ENCODE measurements at regions not wholly inside any gene's neighbourhood (a gene's known extent, or its start where the extent isn't known, plus 50 kb on each side); places are given as distances from the start of the nearest gene placed in this dataset.
A peak's percentile ranks its signal among the peaks of the same experiment; 100 is the strongest.

- Histone ChIP-seq H3K4me3 (replicated peaks; ENCODE audit: insufficient read depth, low read length) (no peak overlapping the region), H3K27me3 (ENCODE audit: insufficient read depth, poor library complexity, severe bottlenecking) (no peaks in the 10 kb centered on the region)
- TF ChIP-seq GABPA (IDR thresholded peaks at IDR 0.05; ENCODE audit: low read depth) (no peak), CTCF (IDR thresholded peaks at IDR 0.05; ENCODE audit: insufficient read depth, low read length) (no peak), POLR2AphosphoS5 (IDR thresholded peaks at IDR 0.05; ENCODE audit: low read depth) (no peak), SPI1 (IDR thresholded peaks at IDR 0.05; ENCODE audit: borderline replicate concordance, low read depth) (no peak), REST (IDR thresholded peaks at IDR 0.05; ENCODE audit: insufficient replicate concordance, low read depth) (no peak)
These were observed 212.4 kb upstream of the USP25 start for GRCh38 chr21:15517394-15517793.

GRCh38 chr21:15520811-15521643, 208.8 kb upstream of the USP25 start:
- DNase-seq (ENCODE audit: low read depth in 1 of 2, low spot score in 1 of 2): peak in 1 of 2 experiments; percentile 9
- Histone ChIP-seq H3K4me3 (replicated peaks; ENCODE audit: insufficient read depth, low read length) (no peak overlapping the region), H3K27me3 (ENCODE audit: insufficient read depth, poor library complexity, severe bottlenecking) (no peaks in the 10 kb centered on the region), H3K27ac (replicated peaks) (no peak overlapping the region)
- TF ChIP-seq CTCF (IDR thresholded peaks at IDR 0.05; ENCODE audit: insufficient read depth, low read length) (no peak), SPI1 (IDR thresholded peaks at IDR 0.05; ENCODE audit: borderline replicate concordance, low read depth) (peak; percentile 68; the same call in 1 of the 2 replicates), POLR2AphosphoS5 (IDR thresholded peaks at IDR 0.05; ENCODE audit: low read depth) (no peak), GABPA (IDR thresholded peaks at IDR 0.05; ENCODE audit: low read depth) (no peak), REST (IDR thresholded peaks at IDR 0.05; ENCODE audit: insufficient replicate concordance, low read depth) (no peak)

More at GRCh38 chr21:15517394-15517793, 212.4 kb upstream of the USP25 start:
- DNase-seq (ENCODE audit: low read depth in 1 of 2, low spot score in 1 of 2): no peak
- H3K27ac ChIP-seq (replicated peaks): no peak overlapping the region

GRCh38 chr21:15521644-15522001, 208.2 kb upstream of the USP25 start:
- TF ChIP-seq REST (IDR thresholded peaks at IDR 0.05; ENCODE audit: insufficient replicate concordance, low read depth): no peak
- TF ChIP-seq POLR2AphosphoS5 (IDR thresholded peaks at IDR 0.05; ENCODE audit: low read depth): no peak
- H3K27ac ChIP-seq (replicated peaks): no peak overlapping the region
- H3K4me3 ChIP-seq (replicated peaks; ENCODE audit: insufficient read depth, low read length): no peak overlapping the region
- DNase-seq (ENCODE audit: low read depth in 1 of 2, low spot score in 1 of 2): no peak
- no peaks in the 10 kb centered on the region for H3K27me3 ChIP-seq (ENCODE audit: insufficient read depth, poor library complexity, severe bottlenecking)
